Neural cell (in vitro differentiated cells): ENCODE measurements at regions not wholly inside any gene's neighbourhood (a gene's known extent, or its start where the extent isn't known, plus 50 kb on each side); places are given as distances from the start of the nearest gene placed in this dataset.
"Not testable (repeated sequence)": the region's sequence is repeated elsewhere in the genome, so short reads cannot be mapped to it uniquely, and the experiment has no call there.

Source experiments
- H2AFZ ChIP-seq: fragments of 200-600, 300-800 bp; sonication (generic), shearing (Covaris generic); 2 replicates; pipeline ENCODE4 v1.6.0; 2014; ENCODE audit warnings: low read depth, mild to moderate bottlenecking, antibody characterized with exemption, low read length, moderate library complexity
- H3F3A ChIP-seq: fragments of 200-600 bp; shearing (Covaris generic); 2 replicates; pipeline ENCODE4 v1.6.1; 2016; ENCODE audit warnings: mild to moderate bottlenecking, moderate library complexity, mixed read lengths, antibody characterized with exemption, low read length; ENCODE audit not compliant: insufficient read depth, poor library complexity, severe bottlenecking
- H3K27ac ChIP-seq: fragments of 200-600, 300-800 bp; sonication (generic), shearing (Covaris generic); 2 replicates; pipeline ENCODE4 v1.5.1; 2014; ENCODE audit warnings: mild to moderate bottlenecking, low read length, moderate library complexity
- H3K27me3 ChIP-seq: fragments of 300-800, 200-600 bp; sonication (generic), shearing (Covaris generic); 2 replicates; pipeline ENCODE4 v1.6.0; 2014; ENCODE audit warnings: mild to moderate bottlenecking, low read depth, low read length, moderate library complexity; ENCODE audit not compliant: insufficient read depth
- H3K36me3 ChIP-seq: fragments of 300-800, 200-600 bp; sonication (generic), shearing (Covaris generic); 2 replicates; pipeline ENCODE4 v1.5.1; 2014; ENCODE audit warnings: mild to moderate bottlenecking, antibody characterized with exemption, low read length, moderate library complexity; ENCODE audit not compliant: insufficient read depth
- H3K4me2 ChIP-seq: fragments of 300-800, 200-600 bp; sonication (generic), shearing (Covaris generic); 2 replicates; pipeline ENCODE4 v1.6.0; 2014; ENCODE audit warnings: mild to moderate bottlenecking, low read length
- H3K4me3 ChIP-seq: fragments of 300-800, 200-600 bp; sonication (generic), shearing (Covaris generic); 2 replicates; pipeline ENCODE4 v1.5.1; 2014; ENCODE audit warnings: mild to moderate bottlenecking, low read length, moderate library complexity
- H3K79me2 ChIP-seq: fragments of 200-600 bp; shearing (Covaris generic); replicated peaks from 2 replicates; pipeline ENCODE4 v1.6.0; 2014; ENCODE audit warnings: mild to moderate bottlenecking, low read length, moderate library complexity; ENCODE audit not compliant: insufficient read depth
- H3K9ac ChIP-seq: fragments of 300-800, 200-600 bp; sonication (generic), shearing (Covaris generic); 2 replicates; pipeline ENCODE4 v1.6.1; 2016; ENCODE audit warnings: mild to moderate bottlenecking, low read length, mixed read lengths
- H3K9me2 ChIP-seq: fragments of 200-600 bp; shearing (Covaris generic); 2 replicates; pipeline ENCODE4 v1.6.1; 2016; ENCODE audit warnings: mild to moderate bottlenecking, low read length, mixed read lengths; ENCODE audit not compliant: insufficient read depth
- H3K9me3 ChIP-seq: fragments of 200-600, 300-800 bp; sonication (generic), shearing (Covaris generic); 2 replicates; pipeline ENCODE4 v1.6.1; 2016; ENCODE audit warnings: mild to moderate bottlenecking, mixed run types, low read length, moderate library complexity, mixed read lengths
- H4K20me1 ChIP-seq: fragments of 200-600 bp; shearing (Covaris generic); 2 replicates; pipeline ENCODE4 v1.6.1; 2016; ENCODE audit warnings: mild to moderate bottlenecking, mixed run types; ENCODE audit not compliant: insufficient read depth
- CTCF ChIP-seq: fragments of 450-650 bp; IDR thresholded peaks from 2 replicates; pipeline ENCODE4 v1.5.1; 2014; ENCODE audit warnings: antibody characterized with exemption, mild to moderate bottlenecking, moderate library complexity; ENCODE audit not compliant: poor library complexity, severe bottlenecking
- EP300 ChIP-seq: fragments of 450-650 bp; conservative IDR thresholded peaks from 2 replicates; pipeline ENCODE4 v1.6.1; 2014; ENCODE audit warnings: antibody characterized with exemption, mild to moderate bottlenecking, moderate library complexity; ENCODE audit not compliant: poor library complexity, severe bottlenecking
- EZH2 ChIP-seq: fragments of 200-600, 300-800 bp; shearing (Covaris generic), sonication (generic); IDR thresholded peaks from 2 replicates; pipeline ENCODE4 v1.6.1; 2014; ENCODE audit warnings: antibody characterized with exemption, low read length, borderline replicate concordance, mild to moderate bottlenecking; ENCODE audit not compliant: insufficient read depth, poor library complexity, severe bottlenecking
- MXI1 ChIP-seq: fragments of 450-650 bp; conservative IDR thresholded peaks from 2 replicates; pipeline ENCODE4 v1.6.1; 2014; ENCODE audit warnings: antibody characterized with exemption, mild to moderate bottlenecking; ENCODE audit not compliant: poor library complexity, severe bottlenecking
- POLR2AphosphoS5 ChIP-seq: IDR thresholded peaks from 2 replicates; pipeline ENCODE4 v1.6.1; 2012
- RAD21 ChIP-seq: fragments of 450-650 bp; conservative IDR thresholded peaks from 2 replicates; pipeline ENCODE4 v1.6.1; 2014; ENCODE audit warnings: antibody characterized with exemption, mild to moderate bottlenecking, moderate library complexity
- REST ChIP-seq: IDR thresholded peaks from 2 replicates; pipeline ENCODE4 v1.6.1; 2012; ENCODE audit warnings: borderline replicate concordance
- SMC3 ChIP-seq: fragments of 450-650 bp; conservative IDR thresholded peaks from 2 replicates; pipeline ENCODE4 v1.6.1; 2014; ENCODE audit warnings: antibody characterized with exemption, mild to moderate bottlenecking, moderate library complexity; ENCODE audit not compliant: poor library complexity
- TAF1 ChIP-seq: IDR thresholded peaks from 2 replicates; pipeline ENCODE4 v1.6.1; 2012; ENCODE audit warnings: low read depth

- Histone ChIP-seq H4K20me1 (no peaks in the 10 kb centered on the region), H3K4me2 (no peak overlapping the region)
Measured at GRCh38 chr5:82509762-82510161, 231.6 kb upstream of the RPS23 start.

GRCh38 chr5:82506390-82506789 lies 228.2 kb upstream of the RPS23 start:
- not testable (repeated sequence) for H3K4me3 ChIP-seq, H3K4me2 ChIP-seq, H3K27me3 ChIP-seq, H3K79me2 ChIP-seq, H3F3A ChIP-seq, H3K9ac ChIP-seq, H3K9me2 ChIP-seq, H3K36me3 ChIP-seq, H3K27ac ChIP-seq, H4K20me1 ChIP-seq, H2AFZ ChIP-seq, H3K9me3 ChIP-seq

More at GRCh38 chr5:82509762-82510161, 231.6 kb upstream of the RPS23 start:
- H3K9me2 ChIP-seq: no peaks in the 10 kb centered on the region
- no peaks in the 10 kb centered on the region for H3K79me2 ChIP-seq
- no peaks in the 10 kb centered on the region for H3F3A ChIP-seq
- H3K9me3 ChIP-seq: no peaks in the 10 kb centered on the region
- TF ChIP-seq SMC3: no peak
- H2AFZ ChIP-seq: no peak overlapping the region
- no peak overlapping the region for H3K9ac ChIP-seq
- no peak overlapping the region for H3K27ac ChIP-seq
- H3K4me3 ChIP-seq: no peak overlapping the region
- H3K36me3 ChIP-seq: no peaks in the 10 kb centered on the region
- no peaks in the 10 kb centered on the region for H3K27me3 ChIP-seq

GRCh38 chr5:82499725-82500244 lies 221.6 kb upstream of the RPS23 start:
- H4K20me1 ChIP-seq: no peaks in the 10 kb centered on the region
- TF ChIP-seq MXI1 (no peak), EP300 (no peak), POLR2AphosphoS5 (no peak), EZH2 (no peak), SMC3 (no peak), CTCF (no peak), TAF1 (no peak), REST (no peak), RAD21 (no peak)

More at GRCh38 chr5:82499725-82500244, 221.6 kb upstream of the RPS23 start:
- H3K27me3 ChIP-seq: no peaks in the 10 kb centered on the region
- H3K9me3 ChIP-seq: no peaks in the 10 kb centered on the region
- no peaks in the 10 kb centered on the region for H3K79me2 ChIP-seq
- H3F3A ChIP-seq: no peaks in the 10 kb centered on the region
- H3K36me3 ChIP-seq: no peaks in the 10 kb centered on the region
- H3K9ac ChIP-seq: no peak overlapping the region
- H3K4me3 ChIP-seq: no peak overlapping the region
- no peaks in the 10 kb centered on the region for H3K9me2 ChIP-seq
- no peak overlapping the region for H3K4me2 ChIP-seq
- no peak overlapping the region for H2AFZ ChIP-seq
- H3K27ac ChIP-seq: no peak overlapping the region
